Calu3 (cell line): ENCODE measurements at regions not wholly inside any gene's neighbourhood (a gene's known extent, or its start where the extent isn't known, plus 50 kb on each side); places are given as distances from the start of the nearest gene placed in this dataset.

Experiments used
- BruUV-seq: library from RNA; stranded (reverse); fragments of 400-500 nt; replicated peaks from 2 replicates; lab custom pipeline; 2021; lab: Mats Ljungman, UMichigan
- CTCF ChIA-PET: fragments of 300-600 bp; sonication (Branson Sonifier 250); formaldehyde crosslinking; loops from one replicate; lab custom pipeline; 2022; ENCODE audit warnings: antibody characterized with exemption; lab: Charles Lee
- DNase-seq: peaks from one replicate; pipeline ENCODE4 v3.0.0; 2022
- H3K27ac Mint-ChIP-seq: one replicate; pipeline ENCODE4 v1.8.0; 2022; ENCODE audit warnings: mixed read lengths; ENCODE audit not compliant: unreplicated experiment
- H3K27me3 Mint-ChIP-seq: one replicate; pipeline ENCODE4 v1.8.0; 2022; ENCODE audit warnings: mixed read lengths; ENCODE audit not compliant: unreplicated experiment
- H3K36me3 Mint-ChIP-seq: one replicate; pipeline ENCODE4 v1.8.0; 2022; ENCODE audit warnings: mild to moderate bottlenecking, moderate library complexity, mixed read lengths; ENCODE audit not compliant: insufficient read depth, unreplicated experiment
- H3K4me1 Mint-ChIP-seq: one replicate; pipeline ENCODE4 v1.8.0; 2022; ENCODE audit warnings: mild to moderate bottlenecking, low read depth, mixed read lengths; ENCODE audit not compliant: unreplicated experiment
- H3K4me3 Mint-ChIP-seq: one replicate; pipeline ENCODE4 v1.8.0; 2022; ENCODE audit warnings: mild to moderate bottlenecking, low read depth, moderate library complexity, mixed read lengths; ENCODE audit not compliant: unreplicated experiment
- H3K9me3 Mint-ChIP-seq: one replicate; pipeline ENCODE4 v1.8.0; 2022; ENCODE audit warnings: low read depth, mixed read lengths; ENCODE audit not compliant: unreplicated experiment
- CTCF ChIP-seq: fragments of 200-600 bp; IDR thresholded peaks from one replicate; pipeline ENCODE4 v1.8.0; 2022; ENCODE audit warnings: antibody characterized with exemption; ENCODE audit not compliant: unreplicated experiment
- intact Hi-C: fragments of 100-400 bp; cut with micrococcal nuclease; formaldehyde crosslinking; loops from one replicate; pipeline ENCODE4 v1.10.0; 2022; ENCODE audit not compliant: unreplicated experiment

GRCh38 chr11:57920971-57921370, 102.7 kb upstream of the OR9Q1 start:
- H3K9me3 Mint-ChIP-seq, result no peaks in the 10 kb centered on the region
- no peaks in the 10 kb centered on the region for H3K4me1 Mint-ChIP-seq
- H3K36me3 Mint-ChIP-seq, result no peaks in the 10 kb centered on the region
- CTCF ChIA-PET, result no interaction called here
- no peaks in the 10 kb centered on the region for H3K27me3 Mint-ChIP-seq
- TF ChIP-seq CTCF, result no peak
- no peak for DNase-seq
- BruUV-seq, result no TSS peak
- H3K4me3 Mint-ChIP-seq, result no peak overlapping the region
- H3K27ac Mint-ChIP-seq, result no peak overlapping the region
- intact Hi-C loops, result no loop called here

- intact Hi-C loops, result no loop called here
Measured at GRCh38 chr11:57932105-57932504, 91.6 kb upstream of the OR9Q1 start.

GRCh38 chr11:57935402-57936049, 88.2 kb upstream of the OR9Q1 start:
- H3K4me1 Mint-ChIP-seq, result peaks cover 16% of the 10 kb centered on the region
- no peak for DNase-seq
- no peaks in the 10 kb centered on the region for H3K9me3 Mint-ChIP-seq
- CTCF ChIA-PET, result no interaction called here
- H3K4me3 Mint-ChIP-seq, result no peak overlapping the region
- no peak overlapping the region for H3K27ac Mint-ChIP-seq
- intact Hi-C loops, result no loop called here
- H3K27me3 Mint-ChIP-seq, result no peaks in the 10 kb centered on the region
- H3K36me3 Mint-ChIP-seq, result no peaks in the 10 kb centered on the region
- no TSS peak for BruUV-seq
- no peak for TF ChIP-seq CTCF

More at GRCh38 chr11:57932105-57932504, 91.6 kb upstream of the OR9Q1 start:
- H3K4me3 Mint-ChIP-seq, result no peak overlapping the region
- no peak for DNase-seq
- no peak for TF ChIP-seq CTCF
- BruUV-seq, result no TSS peak
- no peaks in the 10 kb centered on the region for H3K9me3 Mint-ChIP-seq
- H3K27ac Mint-ChIP-seq, result no peak overlapping the region
- peaks cover 8% of the 10 kb centered on the region for H3K27me3 Mint-ChIP-seq
- CTCF ChIA-PET, result no interaction called here
- no peaks in the 10 kb centered on the region for H3K36me3 Mint-ChIP-seq
- H3K4me1 Mint-ChIP-seq, result peaks cover 5% of the 10 kb centered on the region

- H3K27me3 Mint-ChIP-seq, result no peaks in the 10 kb centered on the region
- no peak for DNase-seq
- BruUV-seq, result no TSS peak
- intact Hi-C loops, result no loop called here
- no peak overlapping the region for H3K4me3 Mint-ChIP-seq
- no peaks in the 10 kb centered on the region for H3K9me3 Mint-ChIP-seq
- CTCF ChIA-PET, result no interaction called here
- no peaks in the 10 kb centered on the region for H3K36me3 Mint-ChIP-seq
- H3K4me1 Mint-ChIP-seq, result peaks cover 16% of the 10 kb centered on the region
- H3K27ac Mint-ChIP-seq, result no peak overlapping the region
- TF ChIP-seq CTCF, result no peak
Measured at GRCh38 chr11:57936050-57936418, 87.6 kb upstream of the OR9Q1 start.
